Motor neuron (in vitro differentiated cells): ENCODE measurements at regions not wholly inside any gene's neighbourhood (a gene's known extent, or its start where the extent isn't known, plus 50 kb on each side); places are given as distances from the start of the nearest gene placed in this dataset.

Source experiments
- ATAC-seq, 8 experiments: fragments of 200-7000 bp; cut with Tn5 transposase; replicated peaks in 6 of 8; 2 replicates each; pipeline ENCODE4 v1.8.0; 2021; ENCODE audit warnings: mild to moderate bottlenecking in 8 of 8, moderate library complexity in 8 of 8
- H3K27ac ChIP-seq, 2 donors: fragments of 250-450 bp; sonication (Bioruptor Pico); 2 replicates each; pipeline ENCODE4 v1.9.0; 2021; ENCODE audit warnings: antibody characterized with exemption in 2 of 2, mild to moderate bottlenecking in 2 of 2, moderate library complexity in 1 of 2
- H3K4me1 ChIP-seq, 2 donors: fragments of 250-450 bp; sonication (Bioruptor Pico); replicated peaks in 1 of 2; 2 replicates each; pipeline ENCODE4 v1.6.1; 2021; ENCODE audit warnings: antibody characterized with exemption in 2 of 2, mild to moderate bottlenecking in 2 of 2, moderate library complexity in 1 of 2
- H3K4me3 ChIP-seq, 5 donors: fragments of 250-450 bp; sonication (Bioruptor Pico); 2 replicates each; pipeline ENCODE4 v1.9.0; 2021; ENCODE audit warnings: antibody characterized with exemption in 5 of 5, mild to moderate bottlenecking in 5 of 5, moderate library complexity in 4 of 5
- WGBS, 10 experiments: fragments of 450-650 bp; shearing (Covaris generic); methylation state at CpG; one replicate each; pipeline ENCODE4 v1.0.0; 2022; 5-methylcytosine and 5-hydroxymethylcytosine counted together
- in situ Hi-C, 9 experiments: fragments of 400-800 bp; cut with MboI; loops; one replicate each; pipeline ENCODE4 v1.15.0; 2021; ENCODE audit warnings: low sequenced_read_pairs in 9 of 9, low pct_unique_long_range_greater_than_20kb in 2 of 9; ENCODE audit not compliant: unreplicated experiment in 9 of 9

DNA sequence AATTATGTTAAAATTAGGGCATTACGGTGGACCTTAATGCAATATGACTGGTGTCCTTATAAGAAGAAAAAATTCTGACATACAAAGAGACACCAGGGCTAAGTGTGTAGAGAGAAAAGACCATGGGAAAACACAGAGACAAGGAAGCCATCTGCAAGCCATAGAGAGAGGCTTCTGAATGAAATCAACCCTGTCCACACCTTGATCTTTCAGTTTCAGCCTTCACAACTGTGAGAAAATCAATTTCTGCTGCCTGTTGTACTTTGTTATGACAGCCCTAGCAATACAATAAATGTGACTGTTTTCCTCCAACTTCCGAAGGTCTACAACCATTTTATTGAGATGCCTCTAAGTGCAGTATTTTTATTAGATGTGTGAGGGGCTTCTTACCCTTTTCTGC, 1407.2 kb downstream of the MRPL39 start:
- in situ Hi-C loops: no loop called here
- 17 to 100% (median 67%) methylated on average over 1 to 2 of the region's 2 CpGs; no CpG with 5 or more reads in 1 of the 10 experiments for WGBS, 10 experiments
- H3K4me3 ChIP-seq: no peak overlapping the region
- peaks cover 0 to 7% of the 10 kb centered on the region in 2 donors for H3K4me1 ChIP-seq
- no peak overlapping the region for H3K27ac ChIP-seq
- no peak for ATAC-seq

GRCh38 chr21:24197923-24198322, 1409.4 kb downstream of the MRPL39 start:
- ATAC-seq: no peak
- Histone ChIP-seq H3K4me1 (no peaks in the 10 kb centered on the region), H3K27ac (no peak overlapping the region), H3K4me3 (no peak overlapping the region)
- in situ Hi-C loops: no loop called here

GRCh38 chr21:24197132-24197643, 1410.1 kb downstream of the MRPL39 start:
- no peak overlapping the region for H3K4me3 ChIP-seq
- ATAC-seq: no peak
- in situ Hi-C loops: no loop called here
- H3K4me1 ChIP-seq: no peaks in the 10 kb centered on the region
- H3K27ac ChIP-seq: no peak overlapping the region
- 14 to 95% (median 67%) methylated on average over 4 to 5 of the region's 5 CpGs for WGBS, 10 experiments

- in situ Hi-C loops: no loop called here
- Histone ChIP-seq H3K4me3 (no peak overlapping the region), H3K27ac (no peak overlapping the region), H3K4me1 (no peaks in the 10 kb centered on the region)
- no peak for ATAC-seq
- WGBS, 10 experiments: 0 to 92% (median 7%) methylated on average over 3 to 4 of the region's 4 CpGs; no CpG with 5 or more reads in 3 of the 10 experiments
These were observed 1418.8 kb downstream of the MRPL39 start for GRCh38 chr21:24188506-24188905.

GRCh38 chr21:24183077-24183476, 1424.2 kb downstream of the MRPL39 start:
- H3K4me3 ChIP-seq: no peak overlapping the region
- peaks cover 0 to 6% of the 10 kb centered on the region in 2 donors for H3K4me1 ChIP-seq
- peak in 3 of 8 experiments; percentile 56 to 66 (median 57) for ATAC-seq
- 0 to 100% (median 73%) methylated on average over 1 to 3 of the region's 3 CpGs for WGBS, 10 experiments
- in situ Hi-C loops: no loop called here
- no peak overlapping the region for H3K27ac ChIP-seq

- H3K4me1 ChIP-seq: peaks cover 0 to 6% of the 10 kb centered on the region in 2 donors
- no peak overlapping the region for H3K27ac ChIP-seq
- H3K4me3 ChIP-seq: no peak overlapping the region
- in situ Hi-C loops: no loop called here
- ATAC-seq: no peak
- 0 to 88% (median 10%) methylated on average over 1 of the region's 1 CpG; no CpG with 5 or more reads in 3 of the 10 experiments for WGBS, 10 experiments
These were observed 1428.2 kb downstream of the MRPL39 start for GRCh38 chr21:24179110-24179509.

GRCh38 chr21:24175106-24175505, 1432.2 kb downstream of the MRPL39 start:
- Histone ChIP-seq H3K4me3 (no peak overlapping the region), H3K4me1 (no peaks in the 10 kb centered on the region), H3K27ac (no peak overlapping the region)
- in situ Hi-C loops: no loop called here
- WGBS, 10 experiments: 0 to 100% (median 37%) methylated on average over 1 of the region's 1 CpG; no CpG with 5 or more reads in 2 of the 10 experiments
- ATAC-seq: no peak

DNA sequence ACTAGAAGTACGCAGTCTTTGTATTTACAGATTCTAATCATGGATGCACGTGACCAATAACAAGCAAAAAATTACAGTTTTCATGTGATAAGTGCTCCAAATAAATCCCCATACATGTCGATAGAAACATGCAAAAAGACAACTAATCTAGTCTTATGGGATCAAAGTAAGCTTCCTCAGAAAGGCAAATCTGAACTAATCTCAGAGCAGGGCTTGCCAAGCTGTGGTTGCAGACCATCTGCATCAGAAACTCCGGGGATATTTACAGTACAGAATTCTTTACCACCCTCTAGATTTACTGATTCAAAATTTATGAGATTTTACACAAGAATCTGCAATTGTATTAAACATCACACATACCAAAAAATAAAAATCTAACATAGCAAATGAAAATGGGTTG, 1435.5 kb downstream of the MRPL39 start:
- H3K4me1 ChIP-seq: no peaks in the 10 kb centered on the region
- in situ Hi-C loops: no loop called here
- no peak overlapping the region for H3K4me3 ChIP-seq
- 0 to 100% (median 22%) methylated on average over 1 to 4 of the region's 4 CpGs; no CpG with 5 or more reads in 1 of the 10 experiments for WGBS, 10 experiments
- H3K27ac ChIP-seq: no peak overlapping the region
- ATAC-seq: no peak

DNA sequence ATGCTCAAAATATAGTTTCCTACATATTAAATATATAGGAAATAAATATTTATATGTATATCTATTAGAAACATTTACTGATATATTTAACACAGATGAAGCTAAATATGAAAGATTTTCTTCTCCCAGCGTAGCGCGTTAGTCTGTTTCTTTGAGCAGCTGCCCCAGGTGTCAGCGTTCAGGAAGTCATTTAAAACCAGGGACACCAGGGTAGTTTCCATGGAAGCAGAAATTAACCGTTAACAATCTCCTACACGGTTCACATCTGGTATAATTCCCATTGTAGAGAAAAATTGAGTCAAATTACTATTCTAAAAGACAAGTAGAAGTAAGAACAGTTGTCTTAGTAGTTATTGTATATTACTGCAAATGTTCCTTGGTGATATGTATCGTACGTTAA, 1443.7 kb downstream of the MRPL39 start:
- no peak overlapping the region for H3K27ac ChIP-seq
- in situ Hi-C loops: no loop called here
- H3K4me3 ChIP-seq: no peak overlapping the region
- ATAC-seq: no peak
- WGBS, 10 experiments: 26 to 67% (median 59%) methylated on average over 1 to 8 of the region's 8 CpGs; no CpG with 5 or more reads in 2 of the 10 experiments
- no peaks in the 10 kb centered on the region for H3K4me1 ChIP-seq

GRCh38 chr21:24160528-24160927, 1446.8 kb downstream of the MRPL39 start:
- in situ Hi-C loops: no loop called here
- Histone ChIP-seq H3K27ac (no peak overlapping the region), H3K4me3 (no peak overlapping the region), H3K4me1 (no peaks in the 10 kb centered on the region)
- WGBS, 10 experiments: 10 to 100% (median 74%) methylated on average over 1 to 4 of the region's 5 CpGs
- ATAC-seq: no peak

DNA sequence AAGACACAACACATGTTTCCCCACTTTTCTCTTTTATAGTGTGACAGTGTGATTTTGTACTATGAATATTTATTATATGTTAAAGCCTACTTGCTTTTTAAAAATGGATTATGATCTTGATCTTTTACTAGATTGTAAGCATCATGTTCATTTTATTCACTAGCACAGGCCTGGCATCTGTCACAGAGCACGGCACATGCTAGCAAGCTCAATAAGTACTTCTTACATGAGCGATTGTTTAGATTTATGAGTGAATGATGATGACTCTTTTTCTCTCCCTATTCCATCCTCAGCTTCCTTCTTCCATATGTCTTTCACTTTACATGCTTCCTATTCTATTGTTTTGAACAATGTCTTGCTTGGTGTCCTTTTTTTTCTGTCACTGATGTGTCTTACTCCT, 1454.1 kb downstream of the MRPL39 start:
- no peak overlapping the region for H3K27ac ChIP-seq
- in situ Hi-C loops: no loop called here
- peak in 2 of 8 experiments; percentile 46 to 54 for ATAC-seq
- no peaks in the 10 kb centered on the region for H3K4me1 ChIP-seq
- H3K4me3 ChIP-seq: no peak overlapping the region
- 0 to 75% (median 42%) methylated on average over 1 to 2 of the region's 2 CpGs; no CpG with 5 or more reads in 1 of the 10 experiments for WGBS, 10 experiments

DNA sequence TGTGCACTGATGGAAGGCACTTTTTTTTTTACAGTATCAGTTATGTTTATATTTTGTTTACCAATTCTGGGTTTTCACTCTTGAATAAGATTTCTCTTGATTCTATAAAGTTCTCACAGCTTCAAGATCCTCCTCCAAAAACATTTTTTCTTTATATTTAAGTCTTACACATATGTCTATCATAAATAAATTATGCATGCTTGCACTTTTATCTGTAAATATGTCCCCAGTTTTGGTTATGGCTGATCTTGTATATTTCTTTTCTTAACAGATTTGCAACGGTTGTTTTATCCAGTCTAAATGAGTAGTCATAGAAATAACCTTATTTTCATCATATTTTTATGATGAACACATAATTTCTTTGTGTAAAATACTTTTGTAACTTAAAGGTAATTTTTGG, 1456.5 kb downstream of the MRPL39 start:
- WGBS, 10 experiments: 0 to 69% (median 41%) methylated on average over 1 of the region's 1 CpG; no CpG with 5 or more reads in 2 of the 10 experiments

GRCh38 chr21:24148461-24148860, 1458.8 kb downstream of the MRPL39 start:
- 5 to 100% (median 94%) methylated on average over 1 to 2 of the region's 2 CpGs; no CpG with 5 or more reads in 3 of the 10 experiments for WGBS, 10 experiments
- no peak for ATAC-seq
- Histone ChIP-seq H3K4me1 (no peaks in the 10 kb centered on the region), H3K4me3 (no peak overlapping the region), H3K27ac (no peak overlapping the region)
- in situ Hi-C loops: no loop called here

More for the DNA sequence above, 1456.5 kb downstream of the MRPL39 start:
- in situ Hi-C loops: no loop called here
- H3K4me1 ChIP-seq: no peaks in the 10 kb centered on the region
- ATAC-seq: no peak
- H3K4me3 ChIP-seq: no peak overlapping the region
- no peak overlapping the region for H3K27ac ChIP-seq

GRCh38 chr21:24147674-24148073, 1459.6 kb downstream of the MRPL39 start:
- no peak for ATAC-seq
- H3K4me3 ChIP-seq: no peak overlapping the region
- in situ Hi-C loops: no loop called here
- no peaks in the 10 kb centered on the region for H3K4me1 ChIP-seq
- 13 to 95% (median 62%) methylated on average over 1 to 3 of the region's 3 CpGs for WGBS, 10 experiments
- no peak overlapping the region for H3K27ac ChIP-seq
